Astrocyte (in vitro differentiated cells and primary cell): ENCODE measurements at regions not wholly inside any gene's neighbourhood (a gene's known extent, or its start where the extent isn't known, plus 50 kb on each side); places are given as distances from the start of the nearest gene placed in this dataset.
"Not testable (repeated sequence)": the region's sequence is repeated elsewhere in the genome, so short reads cannot be mapped to it uniquely, and the experiment has no call there.

Source experiments
- DNase-seq: peaks from one replicate; pipeline ENCODE4 v3.0.0-alpha.2; 2010; ENCODE audit warnings: low read depth
- FAIRE-seq: peaks from 2 replicates; lab custom pipeline; 2011; peaks lifted over from hg19 to GRCh38; lab: Jason Lieb, UNC
- H2AFZ ChIP-seq: 2 replicates; pipeline ENCODE4 v1.6.0; 2012; ENCODE audit warnings: low read depth, low read length, inconsistent platforms
- H3K27ac ChIP-seq: 2 replicates; pipeline ENCODE4 v1.5.1; 2011; ENCODE audit warnings: low read depth, low read length, inconsistent platforms
- H3K27me3 ChIP-seq: 2 replicates; pipeline ENCODE4 v1.6.0; 2011; ENCODE audit warnings: low read length, inconsistent platforms; ENCODE audit not compliant: insufficient read depth
- H3K36me3 ChIP-seq: 2 replicates; pipeline ENCODE4 v1.5.1; 2011; ENCODE audit warnings: low read length, inconsistent platforms; ENCODE audit not compliant: insufficient read depth
- H3K4me1 ChIP-seq: 2 replicates; pipeline ENCODE4 v1.5.1; 2011; ENCODE audit warnings: low read length, inconsistent platforms; ENCODE audit not compliant: insufficient read depth
- H3K4me2 ChIP-seq: 2 replicates; pipeline ENCODE4 v1.6.0; 2012; ENCODE audit warnings: low read length, inconsistent platforms
- H3K4me3 ChIP-seq: 2 replicates; pipeline ENCODE4 v1.5.1; 2011; ENCODE audit warnings: low read depth, mild to moderate bottlenecking, low read length, inconsistent platforms; ENCODE audit not compliant: insufficient read depth
- H3K79me2 ChIP-seq: 2 replicates; pipeline ENCODE4 v1.6.0; 2012; ENCODE audit warnings: mild to moderate bottlenecking, low read length, inconsistent platforms; ENCODE audit not compliant: insufficient read depth
- H3K9ac ChIP-seq: 2 replicates; pipeline ENCODE4 v1.6.0; 2012; ENCODE audit warnings: mild to moderate bottlenecking, low read length, inconsistent platforms
- H3K9me3 ChIP-seq: 2 replicates; pipeline ENCODE4 v1.5.1; 2012; ENCODE audit warnings: low read depth, mild to moderate bottlenecking, low read length, inconsistent platforms; ENCODE audit not compliant: insufficient read depth
- H4K20me1 ChIP-seq: 2 replicates; pipeline ENCODE4 v1.6.0; 2012; ENCODE audit warnings: low read length, inconsistent platforms; ENCODE audit not compliant: insufficient read depth
- H3K27ac Mint-ChIP-seq: one replicate; pipeline ENCODE4 v1.8.0; 2021; ENCODE audit warnings: mild to moderate bottlenecking, mixed read lengths; ENCODE audit not compliant: unreplicated experiment
- H3K27me3 Mint-ChIP-seq: one replicate; pipeline ENCODE4 v1.8.0; 2021; ENCODE audit warnings: low read depth, mixed read lengths; ENCODE audit not compliant: unreplicated experiment
- H3K36me3 Mint-ChIP-seq: one replicate; pipeline ENCODE4 v1.8.0; 2021; ENCODE audit warnings: low read depth, mixed read lengths; ENCODE audit not compliant: unreplicated experiment
- H3K4me1 Mint-ChIP-seq: one replicate; pipeline ENCODE4 v1.8.0; 2021; ENCODE audit warnings: low read depth, mixed read lengths; ENCODE audit not compliant: unreplicated experiment
- H3K4me3 Mint-ChIP-seq: one replicate; pipeline ENCODE4 v1.8.0; 2021; ENCODE audit warnings: mild to moderate bottlenecking, moderate library complexity, mixed read lengths; ENCODE audit not compliant: unreplicated experiment
- H3K9me3 Mint-ChIP-seq: one replicate; pipeline ENCODE4 v1.8.0; 2021; ENCODE audit warnings: mild to moderate bottlenecking, mixed read lengths; ENCODE audit not compliant: unreplicated experiment
- CTCF ChIP-seq: IDR thresholded peaks from 2 replicates; pipeline ENCODE4 v1.5.1; 2011; ENCODE audit warnings: low read depth, mild to moderate bottlenecking, inconsistent platforms, low read length, moderate library complexity; ENCODE audit not compliant: insufficient read depth
- EZH2 ChIP-seq: IDR thresholded peaks from 2 replicates; pipeline ENCODE4 v1.6.1; 2012; ENCODE audit warnings: mild to moderate bottlenecking, low read length, inconsistent platforms; ENCODE audit not compliant: insufficient read depth

DNA sequence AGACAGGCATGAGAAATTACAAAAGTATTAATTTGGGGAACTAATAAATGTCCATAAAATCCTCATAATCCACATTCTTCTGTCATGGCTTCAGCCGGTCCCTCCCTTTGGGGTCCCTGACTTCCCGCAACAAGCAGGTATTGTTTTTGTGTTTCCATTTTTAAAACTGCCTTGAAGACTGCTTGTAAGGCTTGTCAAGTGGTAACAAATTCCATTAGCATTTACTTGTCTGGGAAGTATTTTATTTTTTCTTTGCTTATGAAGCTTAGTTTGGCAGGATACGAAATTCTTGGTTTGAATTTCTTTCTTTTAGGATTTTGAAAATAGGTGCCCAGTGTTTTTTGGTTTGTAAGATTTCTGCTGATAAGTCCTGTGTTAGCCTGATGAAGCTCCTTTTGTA, 65.3 kb upstream of the LRFN5 start:
- H3K36me3 Mint-ChIP-seq = no peaks in the 10 kb centered on the region
- no peaks in the 10 kb centered on the region for H3K27me3 ChIP-seq
- FAIRE-seq (no peak), DNase-seq (no peak)
- no peak overlapping the region for H3K4me2 ChIP-seq
- no peak overlapping the region for H3K4me3 ChIP-seq
- H3K27ac ChIP-seq = no peak overlapping the region
- H3K36me3 ChIP-seq = no peaks in the 10 kb centered on the region
- no peaks in the 10 kb centered on the region for H3K27me3 Mint-ChIP-seq
- no peak overlapping the region for H3K27ac Mint-ChIP-seq
- H2AFZ ChIP-seq = no peak overlapping the region
- no peak overlapping the region for H3K4me3 Mint-ChIP-seq
- no peaks in the 10 kb centered on the region for H3K9me3 ChIP-seq
- H3K4me1 ChIP-seq = no peaks in the 10 kb centered on the region
- no peak for TF ChIP-seq EZH2
- TF ChIP-seq CTCF = no peak
- H3K79me2 ChIP-seq = no peaks in the 10 kb centered on the region
- H4K20me1 ChIP-seq = no peaks in the 10 kb centered on the region
- peaks cover 8% of the 10 kb centered on the region for H3K9me3 Mint-ChIP-seq
- no peak overlapping the region for H3K9ac ChIP-seq
- H3K4me1 Mint-ChIP-seq = peaks cover 2% of the 10 kb centered on the region

GRCh38 chr14:41532255-41532654, 74.4 kb upstream of the LRFN5 start:
- Histone ChIP-seq H3K36me3 (no peaks in the 10 kb centered on the region), H3K27me3 (no peaks in the 10 kb centered on the region), H3K4me3 (no peak overlapping the region), H3K4me2 (no peak overlapping the region), H2AFZ (no peak overlapping the region), H3K79me2 (no peaks in the 10 kb centered on the region), H3K27ac (no peak overlapping the region), H3K9ac (no peak overlapping the region), H4K20me1 (no peaks in the 10 kb centered on the region), H3K9me3 (no peaks in the 10 kb centered on the region), H3K4me1 (no peaks in the 10 kb centered on the region)
- Mint-ChIP-seq H3K4me1 (peaks cover 1% of the 10 kb centered on the region), H3K27me3 (no peaks in the 10 kb centered on the region), H3K9me3 (no peaks in the 10 kb centered on the region), H3K4me3 (no peak overlapping the region), H3K27ac (no peak overlapping the region), H3K36me3 (no peaks in the 10 kb centered on the region)
- DNase-seq (no peak), FAIRE-seq (no peak)
- TF ChIP-seq CTCF (no peak), EZH2 (no peak)

- no peaks in the 10 kb centered on the region for H3K36me3 Mint-ChIP-seq
- H3K9me3 Mint-ChIP-seq = peaks cover 3% of the 10 kb centered on the region
- DNase-seq (no peak), FAIRE-seq (no peak)
- TF ChIP-seq EZH2 (no peak), CTCF (no peak)
- H3K4me1 ChIP-seq = no peaks in the 10 kb centered on the region
- H3K27ac Mint-ChIP-seq = no peak overlapping the region
- H3K79me2 ChIP-seq = no peaks in the 10 kb centered on the region
- H4K20me1 ChIP-seq = no peaks in the 10 kb centered on the region
- no peak overlapping the region for H2AFZ ChIP-seq
- H3K4me1 Mint-ChIP-seq = no peaks in the 10 kb centered on the region
- no peak overlapping the region for H3K9ac ChIP-seq
- H3K4me3 Mint-ChIP-seq = no peak overlapping the region
- H3K27ac ChIP-seq = no peak overlapping the region
- no peak overlapping the region for H3K4me2 ChIP-seq
- H3K27me3 Mint-ChIP-seq = no peaks in the 10 kb centered on the region
- H3K9me3 ChIP-seq = no peaks in the 10 kb centered on the region
- H3K4me3 ChIP-seq = no peak overlapping the region
- H3K36me3 ChIP-seq = no peaks in the 10 kb centered on the region
- no peaks in the 10 kb centered on the region for H3K27me3 ChIP-seq
Measured at GRCh38 chr14:41521891-41522290, 84.8 kb upstream of the LRFN5 start.

DNA sequence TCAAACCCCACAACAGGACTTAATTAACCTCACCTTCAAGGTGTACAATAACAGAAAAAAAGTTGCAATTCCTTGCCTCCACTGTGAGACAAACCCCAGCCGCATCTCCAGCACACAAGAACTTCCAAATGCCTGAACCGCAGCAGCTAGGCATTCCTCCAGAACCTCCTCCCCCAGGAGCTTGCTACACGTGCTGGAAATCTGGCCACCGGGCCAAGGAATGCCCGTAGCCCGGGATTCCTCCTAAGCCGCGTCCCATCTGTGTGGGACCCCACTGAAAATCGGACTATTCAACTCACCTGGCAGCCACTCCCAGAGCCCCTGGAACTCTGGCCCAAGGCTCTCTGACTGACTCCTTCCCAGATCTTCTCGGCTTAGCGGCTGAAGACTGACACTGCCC, 88.6 kb upstream of the LRFN5 start:
- not testable (repeated sequence) for H4K20me1 ChIP-seq, H3K4me3 Mint-ChIP-seq, H3K9me3 ChIP-seq, H3K9ac ChIP-seq, H3K4me1 ChIP-seq, H3K27ac Mint-ChIP-seq, H3K27ac ChIP-seq, H3K4me1 Mint-ChIP-seq, DNase-seq, FAIRE-seq, H3K27me3 Mint-ChIP-seq, H2AFZ ChIP-seq, H3K36me3 Mint-ChIP-seq, H3K79me2 ChIP-seq, H3K36me3 ChIP-seq, H3K9me3 Mint-ChIP-seq, H3K4me3 ChIP-seq, H3K4me2 ChIP-seq, H3K27me3 ChIP-seq
